ENCODE measurements at regions not wholly inside any gene's neighbourhood (a gene's known extent, or its start where the extent isn't known, plus 50 kb on each side); places are given as distances from the start of the nearest gene placed in this dataset.

DNA sequence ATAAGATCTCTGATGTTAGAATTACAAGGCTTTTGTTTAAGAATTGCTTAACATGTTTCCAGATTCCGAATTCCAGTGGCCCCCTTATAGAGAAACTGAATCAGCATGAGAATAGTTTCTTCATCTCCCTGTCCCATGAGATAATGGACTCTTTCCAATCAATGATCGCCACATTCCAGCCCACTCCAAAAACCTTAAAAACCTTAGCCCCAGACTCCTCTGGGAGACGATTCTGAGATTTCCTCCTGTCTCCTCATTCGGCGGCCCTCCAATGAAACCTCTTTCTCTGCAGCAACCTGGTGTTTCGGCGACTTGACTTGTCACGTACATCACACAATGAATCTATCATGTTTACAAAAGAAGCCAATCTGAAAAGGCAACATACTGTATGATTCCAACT is 197.1 kb upstream of the PSMD7 start:
- TF ChIP-seq ARNT (IDR thresholded peaks at IDR 0.05) (no peak), FOXA1 (IDR thresholded peaks at IDR 0.05) (no peak), ELF4 (IDR thresholded peaks at IDR 0.05) (no peak), BHLHE40 (IDR thresholded peaks at IDR 0.05; ENCODE audit: borderline replicate concordance) (no peak), SP1 (IDR thresholded peaks at IDR 0.05) (no peak), ZNF384 (IDR thresholded peaks at IDR 0.05) (no peak), FOXM1 (IDR thresholded peaks at IDR 0.05; ENCODE audit: borderline replicate concordance) (no peak), FOXK2 (IDR thresholded peaks at IDR 0.05) (no peak), TARDBP (IDR thresholded peaks at IDR 0.05) (no peak), SUZ12 (IDR thresholded peaks at IDR 0.05) (no peak)
- TF ChIP-seq, protein P1, sequence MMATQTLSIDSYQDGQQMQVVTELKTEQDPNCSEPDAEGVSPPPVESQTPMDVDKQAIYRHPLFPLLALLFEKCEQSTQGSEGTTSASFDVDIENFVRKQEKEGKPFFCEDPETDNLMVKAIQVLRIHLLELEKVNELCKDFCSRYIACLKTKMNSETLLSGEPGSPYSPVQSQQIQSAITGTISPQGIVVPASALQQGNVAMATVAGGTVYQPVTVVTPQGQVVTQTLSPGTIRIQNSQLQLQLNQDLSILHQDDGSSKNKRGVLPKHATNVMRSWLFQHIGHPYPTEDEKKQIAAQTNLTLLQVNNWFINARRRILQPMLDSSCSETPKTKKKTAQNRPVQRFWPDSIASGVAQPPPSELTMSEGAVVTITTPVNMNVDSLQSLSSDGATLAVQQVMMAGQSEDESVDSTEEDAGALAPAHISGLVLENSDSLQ (IDR thresholded peaks at IDR 0.05): no peak

Data from HEK293T (cell line).